ENCODE measurements at regions not wholly inside any gene's neighbourhood (a gene's known extent, or its start where the extent isn't known, plus 50 kb on each side); places are given as distances from the start of the nearest gene placed in this dataset.

DNA sequence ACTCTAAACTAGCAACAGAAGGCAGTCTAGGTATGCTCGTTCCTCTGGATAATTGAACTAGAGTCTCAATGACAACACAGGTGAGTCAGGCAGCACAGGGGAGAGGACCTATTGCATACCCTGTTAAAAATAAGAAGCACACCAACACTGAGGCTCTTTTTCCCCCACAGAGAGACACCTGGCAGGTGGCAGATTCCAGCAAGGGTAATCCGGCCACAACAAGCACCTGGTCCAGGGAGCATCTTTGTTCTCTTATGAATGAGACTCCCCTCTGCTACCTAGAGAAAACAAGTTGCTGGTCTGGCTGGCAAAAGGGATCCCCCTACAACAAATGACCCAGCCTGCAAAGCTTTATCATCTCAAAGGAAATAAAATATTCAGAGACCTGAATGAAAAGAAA is 508.9 kb upstream of the POU3F3 start:
- TF ChIP-seq RAD21 (conservative IDR thresholded peaks at IDR 0.05) (no peak), REST (IDR thresholded peaks at IDR 0.05; ENCODE audit: borderline replicate concordance) (no peak), EZH2 (IDR thresholded peaks at IDR 0.05; ENCODE audit: borderline replicate concordance, insufficient read depth, low read length, poor library complexity, severe bottlenecking) (no peak), TAF1 (IDR thresholded peaks at IDR 0.05; ENCODE audit: low read depth) (no peak), EP300 (conservative IDR thresholded peaks at IDR 0.05; ENCODE audit: poor library complexity, severe bottlenecking) (no peak), POLR2AphosphoS5 (IDR thresholded peaks at IDR 0.05) (no peak)
- TF ChIP-seq, protein P1, sequence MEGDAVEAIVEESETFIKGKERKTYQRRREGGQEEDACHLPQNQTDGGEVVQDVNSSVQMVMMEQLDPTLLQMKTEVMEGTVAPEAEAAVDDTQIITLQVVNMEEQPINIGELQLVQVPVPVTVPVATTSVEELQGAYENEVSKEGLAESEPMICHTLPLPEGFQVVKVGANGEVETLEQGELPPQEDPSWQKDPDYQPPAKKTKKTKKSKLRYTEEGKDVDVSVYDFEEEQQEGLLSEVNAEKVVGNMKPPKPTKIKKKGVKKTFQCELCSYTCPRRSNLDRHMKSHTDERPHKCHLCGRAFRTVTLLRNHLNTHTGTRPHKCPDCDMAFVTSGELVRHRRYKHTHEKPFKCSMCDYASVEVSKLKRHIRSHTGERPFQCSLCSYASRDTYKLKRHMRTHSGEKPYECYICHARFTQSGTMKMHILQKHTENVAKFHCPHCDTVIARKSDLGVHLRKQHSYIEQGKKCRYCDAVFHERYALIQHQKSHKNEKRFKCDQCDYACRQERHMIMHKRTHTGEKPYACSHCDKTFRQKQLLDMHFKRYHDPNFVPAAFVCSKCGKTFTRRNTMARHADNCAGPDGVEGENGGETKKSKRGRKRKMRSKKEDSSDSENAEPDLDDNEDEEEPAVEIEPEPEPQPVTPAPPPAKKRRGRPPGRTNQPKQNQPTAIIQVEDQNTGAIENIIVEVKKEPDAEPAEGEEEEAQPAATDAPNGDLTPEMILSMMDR (IDR thresholded peaks at IDR 0.05; ENCODE audit: poor library complexity, severe bottlenecking): no peak
